Gastrocnemius medialis (tissue), 4 donors: ENCODE measurements at regions not wholly inside any gene's neighbourhood (a gene's known extent, or its start where the extent isn't known, plus 50 kb on each side); places are given as distances from the start of the nearest gene placed in this dataset.

Experiments
- ATAC-seq, 2 donors: fragments of 150-250 bp; one replicate each; pipeline ENCODE4 v1.9.1; 2016
- DNase-seq, 2 donors: peaks; one replicate each; pipeline ENCODE4 v3.0.0-alpha.2; 2019
- H3K27ac ChIP-seq, 4 donors: fragments of 200-600 bp; sonication (generic); 1 replicate in 1 of 4; 2 replicates in 3 of 4; pipeline ENCODE4 v1.5.1; 2016 to 2018; ENCODE audit warnings: mild to moderate bottlenecking in 2 of 4, moderate library complexity in 1 of 4
- H3K27me3 ChIP-seq, 3 donors: fragments of 200-600 bp; sonication (generic) in 2 of 3; 1 replicate in 1 of 3; 2 replicates in 2 of 3; pipeline versions ENCODE4 v1.5.1 to v1.6.0; 2016 to 2019; ENCODE audit warnings: mild to moderate bottlenecking in 1 of 3, moderate library complexity in 1 of 3
- H3K36me3 ChIP-seq, 2 donors: fragments of 200-600 bp; sonication (generic) in 1 of 2; one replicate each; pipeline ENCODE4 v1.5.1; 2017 to 2018
- H3K4me1 ChIP-seq, 2 donors: fragments of 200-600 bp; sonication (generic) in 1 of 2; one replicate each; pipeline ENCODE4 v1.5.1; 2016 to 2017; ENCODE audit warnings: mild to moderate bottlenecking in 2 of 2
- H3K4me3 ChIP-seq, 4 donors: fragments of 200-600 bp; sonication (generic) in 3 of 4; 1 replicate in 1 of 4; 2 replicates in 3 of 4; pipeline ENCODE4 v1.5.1; 2016 to 2019; ENCODE audit warnings: mild to moderate bottlenecking in 2 of 4
- H3K9me3 ChIP-seq, 3 donors: fragments of 200-600 bp; sonication (generic) in 2 of 3; 1 replicate in 1 of 3; 2 replicates in 2 of 3; pipeline ENCODE4 v1.5.1; 2016 to 2019
- POLR2A ChIP-seq, 2 donors: fragments of 450-650 bp; IDR thresholded peaks; one replicate each; pipeline ENCODE4 v1.6.1; 2017; ENCODE audit warnings: antibody characterized with exemption in 2 of 2, mild to moderate bottlenecking in 2 of 2, moderate library complexity in 2 of 2
- in situ Hi-C, 4 donors: fragments of 200-750 bp; cut with MboI; loops; one replicate each; pipeline versions ENCODE4 v1.15.0 to v1.8.0; 2017; ENCODE audit warnings: low sequenced_read_pairs in 4 of 4
- intact Hi-C: fragments of 100-400 bp; cut with DNase I; formaldehyde crosslinking; loops from one replicate; pipeline ENCODE4 v1.15.1; 2023; ENCODE audit warnings: low total_unique reads
- TF ChIP-seq, protein P1 (sequence below), 5 experiments: fragments of 450-650 bp in 3 of 5; fragments of 200-600 bp in 2 of 5; sonication (generic) in 2 of 5; IDR thresholded peaks in 4 of 5; conservative IDR thresholded peaks in 1 of 5; 1 replicate in 4 of 5; 2 replicates in 1 of 5; pipeline ENCODE4 v1.5.1; 2016 to 2019; ENCODE audit warnings: antibody characterized with exemption in 5 of 5, mild to moderate bottlenecking in 3 of 5, moderate library complexity in 3 of 5

DNA sequence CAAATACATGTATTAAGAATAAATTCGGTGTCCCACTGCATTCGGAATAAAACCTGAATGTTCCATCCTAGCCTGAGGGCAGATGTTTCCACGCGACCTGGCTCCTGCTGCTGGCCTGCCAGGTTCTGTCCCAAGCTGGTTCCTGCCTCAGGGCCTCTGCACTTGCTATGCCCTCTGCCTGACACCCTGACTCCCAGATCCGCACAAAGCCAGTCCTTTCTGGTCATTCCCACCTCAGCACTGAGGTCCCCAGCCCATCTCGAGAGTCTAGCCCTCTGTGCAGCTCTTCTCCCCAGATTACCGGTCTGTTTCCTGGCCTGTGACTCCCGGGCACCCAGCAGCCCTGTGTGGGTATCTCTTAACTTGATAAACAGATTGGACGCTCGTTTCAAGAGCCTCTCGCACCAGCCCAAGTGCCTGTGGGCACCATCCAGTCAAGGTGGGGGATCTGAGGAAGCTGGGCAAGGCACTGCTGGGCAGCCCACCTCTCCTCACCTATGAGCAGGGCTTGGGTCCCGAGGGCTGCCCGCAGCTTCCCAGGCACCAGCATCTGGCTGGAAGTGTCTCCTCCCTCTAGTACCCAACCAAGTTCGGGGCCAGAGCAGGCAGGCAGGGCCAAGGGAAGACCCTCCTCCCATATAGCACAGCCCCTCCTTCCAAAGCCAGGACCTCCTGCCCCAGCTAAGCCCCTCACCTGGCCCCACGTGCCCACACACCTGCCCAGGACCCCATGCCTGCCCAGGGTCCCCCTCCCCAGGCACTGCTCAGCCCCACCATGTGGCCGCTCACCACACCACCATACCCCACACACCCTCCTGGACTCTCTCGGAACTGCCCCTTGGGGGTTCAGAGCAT is 132.2 kb downstream of the NCOR2 start:
- Histone ChIP-seq H3K27me3 (no peaks in the 10 kb centered on the region), H3K4me1 (peaks cover 14 to 28% of the 10 kb centered on the region in 2 donors), H3K4me3 (no peak overlapping the region), H3K9me3 (no peaks in the 10 kb centered on the region), H3K36me3 (peaks cover 0 to 7% of the 10 kb centered on the region in 2 donors), H3K27ac (peak overlapping the region; percentile 16 to 81 (median 52))
- DNase-seq, result no peak
- intact Hi-C loops, result no loop called here
- TF ChIP-seq, protein P1, sequence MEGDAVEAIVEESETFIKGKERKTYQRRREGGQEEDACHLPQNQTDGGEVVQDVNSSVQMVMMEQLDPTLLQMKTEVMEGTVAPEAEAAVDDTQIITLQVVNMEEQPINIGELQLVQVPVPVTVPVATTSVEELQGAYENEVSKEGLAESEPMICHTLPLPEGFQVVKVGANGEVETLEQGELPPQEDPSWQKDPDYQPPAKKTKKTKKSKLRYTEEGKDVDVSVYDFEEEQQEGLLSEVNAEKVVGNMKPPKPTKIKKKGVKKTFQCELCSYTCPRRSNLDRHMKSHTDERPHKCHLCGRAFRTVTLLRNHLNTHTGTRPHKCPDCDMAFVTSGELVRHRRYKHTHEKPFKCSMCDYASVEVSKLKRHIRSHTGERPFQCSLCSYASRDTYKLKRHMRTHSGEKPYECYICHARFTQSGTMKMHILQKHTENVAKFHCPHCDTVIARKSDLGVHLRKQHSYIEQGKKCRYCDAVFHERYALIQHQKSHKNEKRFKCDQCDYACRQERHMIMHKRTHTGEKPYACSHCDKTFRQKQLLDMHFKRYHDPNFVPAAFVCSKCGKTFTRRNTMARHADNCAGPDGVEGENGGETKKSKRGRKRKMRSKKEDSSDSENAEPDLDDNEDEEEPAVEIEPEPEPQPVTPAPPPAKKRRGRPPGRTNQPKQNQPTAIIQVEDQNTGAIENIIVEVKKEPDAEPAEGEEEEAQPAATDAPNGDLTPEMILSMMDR (IDR thresholded peaks at IDR 0.05 in 4 of 5, conservative IDR thresholded peaks at IDR 0.05 in 1 of 5), result no peak
- no peak for TF ChIP-seq POLR2A (IDR thresholded peaks at IDR 0.05)
- in situ Hi-C loops, result no loop called here
- ATAC-seq, result no peak

DNA sequence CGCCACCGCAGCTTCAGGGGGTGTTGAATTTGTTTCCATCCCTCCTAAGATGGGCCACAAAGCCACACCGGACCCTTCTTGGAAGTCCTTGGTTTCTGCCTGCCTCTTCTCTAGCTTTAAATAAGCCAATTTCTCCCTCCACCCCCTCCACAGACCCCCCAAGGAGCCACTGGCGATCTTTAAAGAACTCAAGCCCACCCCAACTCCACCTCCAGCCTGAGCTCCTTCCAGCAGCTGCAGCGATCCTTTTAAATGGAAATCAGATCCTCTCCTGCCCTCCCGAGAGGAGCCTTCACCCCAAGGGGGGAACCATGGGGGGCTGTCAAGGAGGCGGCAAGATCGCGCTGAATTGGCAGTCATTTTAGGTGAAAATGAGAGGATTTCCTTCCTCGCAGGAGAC is 133.1 kb downstream of the NCOR2 start:
- TF ChIP-seq POLR2A (IDR thresholded peaks at IDR 0.05), result no peak
- TF ChIP-seq, protein P1 (IDR thresholded peaks at IDR 0.05 in 4 of 5, conservative IDR thresholded peaks at IDR 0.05 in 1 of 5), result no peak
- peaks cover 15 to 21% of the 10 kb centered on the region in 2 donors for H3K4me1 ChIP-seq
- no peaks in the 10 kb centered on the region for H3K27me3 ChIP-seq
- H3K9me3 ChIP-seq, result no peaks in the 10 kb centered on the region
- intact Hi-C loops, result no loop called here
- in situ Hi-C loops, result no loop called here
- no peak overlapping the region for H3K4me3 ChIP-seq
- peak overlapping the region; percentile 81 to 87 (median 85) for H3K27ac ChIP-seq
- ATAC-seq (no peak), DNase-seq (no peak)
- H3K36me3 ChIP-seq, result peaks cover 0 to 15% of the 10 kb centered on the region in 2 donors

- in situ Hi-C loops, result no loop called here
- Histone ChIP-seq H3K27ac (peak overlapping the region; percentile 81 to 87 (median 85)), H3K27me3 (no peaks in the 10 kb centered on the region), H3K4me3 (no peak overlapping the region), H3K4me1 (peaks cover 20 to 21% of the 10 kb centered on the region in 2 donors), H3K9me3 (no peaks in the 10 kb centered on the region), H3K36me3 (peaks cover 0 to 15% of the 10 kb centered on the region in 2 donors)
- no peak for ATAC-seq
- DNase-seq, result no peak
- intact Hi-C loops, result loop anchor here (1.0 to 2.0 kb wide), 4 partner anchors 19 to 65 kb away; no protein-coding TSS in a partner anchor
- TF ChIP-seq, protein P1 (IDR thresholded peaks at IDR 0.05 in 4 of 5, conservative IDR thresholded peaks at IDR 0.05 in 1 of 5), result no peak
- no peak for TF ChIP-seq POLR2A (IDR thresholded peaks at IDR 0.05)
These were observed 133.5 kb downstream of the NCOR2 start for GRCh38 chr12:124433879-124434278.

GRCh38 chr12:124433147-124433874 is 134.1 kb downstream of the NCOR2 start:
- Histone ChIP-seq H3K36me3 (peaks cover 0 to 15% of the 10 kb centered on the region in 2 donors), H3K4me3 (no peak overlapping the region), H3K27me3 (no peaks in the 10 kb centered on the region), H3K4me1 (peaks cover 24 to 25% of the 10 kb centered on the region in 2 donors), H3K9me3 (no peaks in the 10 kb centered on the region), H3K27ac (peak overlapping the region; percentile 81 to 87 (median 85))
- ATAC-seq (peak; percentile 80 to 82), DNase-seq (peak; percentile 95 to 97)
- TF ChIP-seq POLR2A (IDR thresholded peaks at IDR 0.05), result peak; percentile 25 to 39
- TF ChIP-seq, protein P1 (IDR thresholded peaks at IDR 0.05 in 4 of 5, conservative IDR thresholded peaks at IDR 0.05 in 1 of 5), result peak in 4 of 5 experiments; percentile 15 to 41 (median 39)
- intact Hi-C loops (loop anchor here (1.0 to 2.0 kb wide), 4 partner anchors 20 to 64 kb away; no protein-coding TSS in a partner anchor), in situ Hi-C loops (no loop called here)
